GM23248 (cell line): ENCODE measurements at regions not wholly inside any gene's neighbourhood (a gene's known extent, or its start where the extent isn't known, plus 50 kb on each side); places are given as distances from the start of the nearest gene placed in this dataset.
"Not testable (repeated sequence)": the region's sequence is repeated elsewhere in the genome, so short reads cannot be mapped to it uniquely, and the experiment has no call there.

Experiments
- EZH2 ChIP-seq: fragments of 200-600 bp; sonication (generic); IDR thresholded peaks from 2 replicates; pipeline ENCODE4 v1.6.1; 2018; ENCODE audit warnings: antibody characterized with exemption, mild to moderate bottlenecking; ENCODE audit not compliant: insufficient read depth, poor library complexity, severe bottlenecking
- EZH2phosphoT487 ChIP-seq: fragments of 200-600 bp; sonication (generic); IDR thresholded peaks from 2 replicates; pipeline ENCODE4 v1.6.1; 2018; ENCODE audit warnings: antibody characterized with exemption, moderate library complexity, mild to moderate bottlenecking, low read depth; ENCODE audit not compliant: insufficient read depth

DNA sequence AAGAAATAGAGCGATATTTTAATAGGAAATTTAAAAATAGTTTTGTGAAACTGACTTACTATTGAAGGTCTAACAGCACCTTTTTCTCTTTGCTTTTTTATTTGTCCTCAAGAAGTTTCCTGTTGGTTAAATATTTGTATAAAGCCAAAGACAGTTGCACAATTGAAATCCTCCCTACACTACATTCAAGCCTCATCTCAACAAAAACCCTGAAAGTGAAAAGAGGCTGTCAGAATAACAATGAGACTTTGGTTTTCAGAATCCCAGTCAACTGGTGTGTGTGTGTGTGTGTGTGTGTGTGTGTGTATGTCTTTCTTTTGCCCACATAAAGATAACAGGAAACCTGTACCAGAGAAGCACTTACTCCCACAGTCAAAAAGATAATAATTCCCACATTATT lies 313.6 kb upstream of the FRG1 start:
- TF ChIP-seq EZH2, EZH2phosphoT487: not testable (repeated sequence)
